Left ventricle myocardium inferior (tissue), 1 donor: ENCODE measurements at regions not wholly inside any gene's neighbourhood (a gene's known extent, or its start where the extent isn't known, plus 50 kb on each side); places are given as distances from the start of the nearest gene placed in this dataset.
A peak's percentile ranks its signal among the peaks of the same experiment; 100 is the strongest.
"Not testable (repeated sequence)": the region's sequence is repeated elsewhere in the genome, so short reads cannot be mapped to it uniquely, and the experiment has no call there.

ENCODE experiments used
- DNase-seq: peaks from one replicate; pipeline ENCODE4 v3.0.0-alpha.2; 2020
- H3K27ac ChIP-seq: fragments of 200-600 bp; replicated peaks from 2 replicates; pipeline ENCODE4 v1.8.0; 2021
- H3K27me3 ChIP-seq: fragments of 200-600 bp; 2 replicates; pipeline ENCODE4 v1.8.0; 2021; ENCODE audit warnings: low read depth
- H3K36me3 ChIP-seq: fragments of 200-600 bp; 2 replicates; pipeline ENCODE4 v1.8.0; 2021
- H3K4me1 ChIP-seq: fragments of 200-600 bp; 2 replicates; pipeline ENCODE4 v1.8.0; 2021
- H3K4me3 ChIP-seq: fragments of 200-600 bp; 2 replicates; pipeline ENCODE4 v1.8.0; 2021; ENCODE audit warnings: mild to moderate bottlenecking, moderate library complexity
- H3K9me3 ChIP-seq: fragments of 200-600 bp; replicated peaks from 2 replicates; pipeline ENCODE4 v1.8.0; 2021
- intact Hi-C: fragments of 100-400 bp; cut with micrococcal nuclease; formaldehyde crosslinking; loops from one replicate; pipeline ENCODE4 v1.11.0; 2022
- TF ChIP-seq, protein P1 (sequence below): fragments of 200-600 bp; IDR thresholded peaks from 2 replicates; pipeline ENCODE4 v1.8.0; 2021; ENCODE audit warnings: antibody characterized with exemption, mild to moderate bottlenecking, borderline replicate concordance
- donor health status: DM: no; HTN: yes; CAD: no; lungs with severe emphysema.

DNA sequence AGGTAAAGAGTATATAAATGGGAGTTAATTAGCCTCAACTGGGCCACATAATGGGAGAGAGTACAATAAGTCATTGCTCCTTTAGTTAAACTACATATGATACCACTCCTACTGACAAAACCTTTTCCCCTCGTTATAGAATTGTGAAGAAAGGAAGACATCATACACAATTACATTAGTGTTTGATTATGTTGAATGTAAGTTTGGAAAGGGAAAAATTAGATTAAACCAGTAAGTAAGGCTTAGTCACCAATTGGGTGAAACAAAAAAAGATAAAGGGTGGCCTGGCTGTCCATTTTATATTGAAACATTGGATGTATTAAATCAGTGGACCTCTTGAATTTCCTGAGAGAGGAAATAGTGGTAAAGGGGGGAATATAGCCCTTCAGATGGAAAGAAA is 464.3 kb upstream of the PAPPA start:
- TF ChIP-seq, protein P1, sequence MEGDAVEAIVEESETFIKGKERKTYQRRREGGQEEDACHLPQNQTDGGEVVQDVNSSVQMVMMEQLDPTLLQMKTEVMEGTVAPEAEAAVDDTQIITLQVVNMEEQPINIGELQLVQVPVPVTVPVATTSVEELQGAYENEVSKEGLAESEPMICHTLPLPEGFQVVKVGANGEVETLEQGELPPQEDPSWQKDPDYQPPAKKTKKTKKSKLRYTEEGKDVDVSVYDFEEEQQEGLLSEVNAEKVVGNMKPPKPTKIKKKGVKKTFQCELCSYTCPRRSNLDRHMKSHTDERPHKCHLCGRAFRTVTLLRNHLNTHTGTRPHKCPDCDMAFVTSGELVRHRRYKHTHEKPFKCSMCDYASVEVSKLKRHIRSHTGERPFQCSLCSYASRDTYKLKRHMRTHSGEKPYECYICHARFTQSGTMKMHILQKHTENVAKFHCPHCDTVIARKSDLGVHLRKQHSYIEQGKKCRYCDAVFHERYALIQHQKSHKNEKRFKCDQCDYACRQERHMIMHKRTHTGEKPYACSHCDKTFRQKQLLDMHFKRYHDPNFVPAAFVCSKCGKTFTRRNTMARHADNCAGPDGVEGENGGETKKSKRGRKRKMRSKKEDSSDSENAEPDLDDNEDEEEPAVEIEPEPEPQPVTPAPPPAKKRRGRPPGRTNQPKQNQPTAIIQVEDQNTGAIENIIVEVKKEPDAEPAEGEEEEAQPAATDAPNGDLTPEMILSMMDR = no peak
- Histone ChIP-seq H3K27ac (no peak overlapping the region), H3K36me3 (no peaks in the 10 kb centered on the region), H3K4me3 (no peak overlapping the region), H3K27me3 (no peaks in the 10 kb centered on the region), H3K4me1 (no peaks in the 10 kb centered on the region), H3K9me3 (peaks cover 9% of the 10 kb centered on the region)
- intact Hi-C loops = no loop called here
- DNase-seq = no peak

DNA sequence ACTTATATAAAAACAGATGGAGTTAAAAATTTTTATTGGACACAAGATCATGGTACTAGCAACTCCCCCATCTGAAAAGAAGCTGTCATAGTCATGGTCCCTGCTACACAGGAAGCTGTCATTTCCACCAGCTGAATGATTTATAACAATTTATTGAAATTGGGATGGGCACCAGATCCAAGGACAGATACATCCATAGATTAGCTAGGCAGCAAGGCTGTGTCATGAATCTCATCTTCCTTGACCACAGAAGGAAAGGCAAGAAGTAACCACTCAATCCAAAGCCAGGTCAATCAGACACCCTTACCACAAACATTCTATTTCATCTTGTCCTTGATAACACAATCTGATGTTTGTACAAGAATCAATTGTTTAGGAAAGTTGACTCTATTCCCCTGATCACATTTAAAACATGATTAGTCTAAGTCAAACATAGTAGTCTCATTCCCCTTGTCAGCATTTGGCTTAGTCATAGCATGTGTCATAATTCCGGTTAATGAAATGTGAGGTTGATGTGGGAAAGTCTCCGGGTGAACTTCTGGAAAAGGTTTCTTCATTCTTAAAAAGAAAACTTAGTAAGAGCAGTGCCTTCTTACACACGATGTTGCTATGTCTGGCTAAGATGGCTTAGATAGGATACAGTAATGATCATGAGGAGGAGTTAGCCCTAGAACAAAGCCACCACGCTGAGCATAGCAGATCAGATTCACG is 462.6 kb upstream of the PAPPA start:
- no peak overlapping the region for H3K27ac ChIP-seq
- H3K36me3 ChIP-seq = no peaks in the 10 kb centered on the region
- DNase-seq = no peak
- no peaks in the 10 kb centered on the region for H3K27me3 ChIP-seq
- no peaks in the 10 kb centered on the region for H3K9me3 ChIP-seq
- TF ChIP-seq, protein P1 = no peak
- intact Hi-C loops = no loop called here
- H3K4me1 ChIP-seq = no peaks in the 10 kb centered on the region
- H3K4me3 ChIP-seq = no peak overlapping the region

DNA sequence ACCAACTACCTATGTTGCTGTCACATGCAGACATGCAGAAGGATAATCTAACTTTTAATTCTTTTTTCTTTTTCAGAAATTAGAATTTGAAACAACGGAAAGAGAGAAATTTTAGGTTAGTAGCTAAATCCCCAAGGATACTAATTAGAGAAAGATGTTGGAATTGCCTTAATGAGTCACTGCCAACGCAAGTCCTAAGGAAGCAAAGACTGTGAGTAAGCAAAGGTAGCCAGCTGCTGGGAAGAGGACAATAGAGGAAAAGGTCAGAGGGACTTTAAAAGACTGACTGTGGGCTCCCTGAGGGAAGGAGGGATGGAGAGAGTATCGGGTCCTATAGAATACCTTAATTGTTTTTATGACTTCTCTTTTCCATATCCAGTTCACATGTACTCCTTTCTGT is 461.9 kb upstream of the PAPPA start:
- Histone ChIP-seq H3K36me3 (no peaks in the 10 kb centered on the region), H3K9me3 (no peaks in the 10 kb centered on the region), H3K27me3 (no peaks in the 10 kb centered on the region), H3K4me1 (no peaks in the 10 kb centered on the region), H3K4me3 (no peak overlapping the region), H3K27ac (no peak overlapping the region)
- TF ChIP-seq, protein P1 = no peak
- intact Hi-C loops = no loop called here
- DNase-seq = no peak

DNA sequence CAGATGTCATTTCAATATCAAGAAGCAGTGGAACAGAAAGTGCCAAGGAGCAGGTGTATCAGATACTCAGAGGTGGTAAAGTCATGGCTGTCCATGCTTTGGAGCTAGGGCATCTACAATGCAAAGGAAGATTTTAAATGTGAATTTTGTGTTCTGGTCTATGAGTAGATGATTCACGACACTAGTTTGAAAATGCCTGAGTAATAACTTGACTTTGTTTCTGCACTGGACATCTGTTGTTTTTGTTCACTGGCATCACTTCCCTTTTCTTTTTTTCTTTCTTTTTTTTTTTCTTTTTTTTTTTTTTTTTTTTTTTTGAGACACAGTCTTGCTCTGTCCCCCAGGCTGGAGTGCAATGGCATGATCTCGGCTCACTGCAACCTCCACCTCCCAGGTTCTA is 460.7 kb upstream of the PAPPA start:
- DNase-seq, H3K36me3 ChIP-seq, H3K9me3 ChIP-seq, intact Hi-C loops, H3K27me3 ChIP-seq, H3K4me3 ChIP-seq, H3K4me1 ChIP-seq, H3K27ac ChIP-seq: not testable (repeated sequence)

DNA sequence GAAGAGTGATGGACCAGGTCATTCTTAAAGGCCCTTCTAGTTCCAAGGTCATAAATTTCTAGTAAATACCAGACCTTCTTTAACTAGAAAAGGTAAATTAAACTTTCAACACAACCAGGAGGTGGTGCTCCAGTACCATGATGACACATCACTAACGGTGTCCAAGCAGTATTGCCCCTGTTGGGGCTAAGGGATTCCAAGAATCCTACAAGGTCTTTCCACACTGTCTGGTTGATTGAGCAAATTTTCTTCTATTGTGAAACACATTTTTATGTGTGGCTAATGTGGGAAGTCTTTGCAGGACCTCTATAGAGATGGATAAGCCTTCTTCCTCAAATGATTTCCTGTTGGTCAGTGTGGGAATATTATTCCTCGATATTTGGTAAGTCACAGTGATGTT is 459.6 kb upstream of the PAPPA start:
- H3K9me3 ChIP-seq = no peaks in the 10 kb centered on the region
- no peaks in the 10 kb centered on the region for H3K36me3 ChIP-seq
- no peaks in the 10 kb centered on the region for H3K4me1 ChIP-seq
- H3K27ac ChIP-seq = no peak overlapping the region
- intact Hi-C loops = no loop called here
- TF ChIP-seq, protein P1 = peak; percentile 41
- no peaks in the 10 kb centered on the region for H3K27me3 ChIP-seq
- H3K4me3 ChIP-seq = no peak overlapping the region
- DNase-seq = no peak

DNA sequence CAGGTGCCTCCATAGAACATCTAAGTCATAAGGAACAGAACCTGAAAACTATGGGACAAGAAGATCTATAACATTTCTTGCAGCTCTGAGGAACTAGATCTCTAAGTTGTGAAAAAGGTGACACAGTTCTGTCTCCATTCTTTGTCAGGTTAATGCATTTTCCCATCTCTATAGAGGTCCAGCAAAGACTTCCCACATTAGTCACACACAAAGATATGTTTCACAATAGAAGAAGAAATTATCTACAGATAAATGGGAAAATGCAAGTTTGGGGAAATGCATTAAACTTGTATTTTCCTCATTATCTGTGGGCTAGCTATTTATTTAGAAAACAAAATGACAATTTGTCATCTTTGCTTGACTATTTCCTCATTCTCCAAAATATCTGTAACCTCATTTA is 458.6 kb upstream of the PAPPA start:
- intact Hi-C loops = no loop called here
- Histone ChIP-seq H3K36me3 (no peaks in the 10 kb centered on the region), H3K27ac (no peak overlapping the region), H3K9me3 (no peaks in the 10 kb centered on the region), H3K4me3 (no peak overlapping the region), H3K27me3 (no peaks in the 10 kb centered on the region), H3K4me1 (no peaks in the 10 kb centered on the region)
- no peak for DNase-seq
- TF ChIP-seq, protein P1 = no peak
